HepG2 (cell line): ENCODE measurements at regions not wholly inside any gene's neighbourhood (a gene's known extent, or its start where the extent isn't known, plus 50 kb on each side); places are given as distances from the start of the nearest gene placed in this dataset.

Source experiments
- ATAC-seq: fragments of 200-7000 bp; cut with Tn5 transposase; 3 replicates; pipeline ENCODE4 v1.9.1; 2020; ENCODE audit warnings: mild to moderate bottlenecking, moderate library complexity
- BruUV-seq: library from RNA; stranded (reverse); fragments of 400-500 nt; replicated peaks from 2 replicates; lab custom pipeline; 2021; lab: Mats Ljungman, UMichigan
- CTCF ChIA-PET: fragments of 300-600 bp; formaldehyde crosslinking; extraction: SDS; loops from one replicate; lab custom pipeline; 2021; ENCODE audit warnings: low total read pairs, inconsistent platforms, low intra/inter-chr PET ratio; lab: Yijun Ruan, JAX
- POLR2A ChIA-PET: fragments of 350-600 bp; sonication (Branson Sonifier 250); formaldehyde crosslinking; loops from one replicate; lab custom pipeline; 2020; ENCODE audit warnings: antibody characterized with exemption, inconsistent platforms; lab: Yijun Ruan, JAX
- DNase-seq: peaks from one replicate; pipeline ENCODE4 v3.0.0-alpha.2; 2015; ENCODE audit warnings: low spot score
- FAIRE-seq: peaks from 3 replicates; lab custom pipeline; 2011; peaks lifted over from hg19 to GRCh38; lab: Jason Lieb, UNC
- H2AFZ ChIP-seq: one replicate; pipeline ENCODE4 v1.6.1; 2011; ENCODE audit warnings: low read length, inconsistent platforms
- H3K27ac ChIP-seq: fragments of 300-600 bp; 3 replicates; pipeline ENCODE4 v1.8.0; 2011; ENCODE audit warnings: mixed run types, mild to moderate bottlenecking, mixed read lengths, low read length, inconsistent platforms; ENCODE audit not compliant: insufficient read depth; ENCODE audit errors: extremely low read length
- H3K27me3 ChIP-seq, 2 experiments: fragments of 200-600 bp in 1 of 2; 2 replicates in 1 of 2; 3 replicates in 1 of 2; pipeline versions ENCODE4 v1.6.0 to v1.8.0; 2011; ENCODE audit warnings: low read length in 2 of 2, mild to moderate bottlenecking in 2 of 2, moderate library complexity in 2 of 2, inconsistent platforms in 1 of 2; ENCODE audit not compliant: insufficient read depth in 2 of 2, control insufficient read depth in 1 of 2
- H3K36me3 ChIP-seq, 2 experiments: fragments of 200-600 bp in 1 of 2; replicated peaks in 1 of 2; 2 replicates in 1 of 2; 3 replicates in 1 of 2; pipeline versions ENCODE4 v1.5.1 to v1.8.0; 2011; ENCODE audit warnings: low read length in 2 of 2, inconsistent platforms in 1 of 2; ENCODE audit not compliant: insufficient read depth in 2 of 2, control insufficient read depth in 1 of 2
- H3K4me1 ChIP-seq: 2 replicates; pipeline ENCODE4 v1.5.1; 2012; ENCODE audit warnings: low read length, inconsistent platforms; ENCODE audit not compliant: insufficient read depth
- H3K4me2 ChIP-seq: 2 replicates; pipeline ENCODE4 v1.6.0; 2011; ENCODE audit warnings: low read depth, low read length, inconsistent platforms
- H3K4me3 ChIP-seq, 3 experiments: fragments of 200-600 bp in 1 of 3; sonication (generic), shearing (Covaris generic) in 1 of 3; replicated peaks in 1 of 3; 2 replicates each; pipeline ENCODE4 v1.5.1; 2011 to 2016; ENCODE audit warnings: low read length in 3 of 3, inconsistent platforms in 2 of 3, low read depth in 2 of 3, mild to moderate bottlenecking in 2 of 3, control low read depth in 1 of 3, mixed read lengths in 1 of 3; ENCODE audit not compliant: insufficient read depth in 1 of 3
- H3K79me2 ChIP-seq: one replicate; pipeline ENCODE4 v1.6.1; 2011; ENCODE audit warnings: low read length, inconsistent platforms; ENCODE audit not compliant: insufficient read depth
- H3K9ac ChIP-seq: 2 replicates; pipeline ENCODE4 v1.6.0; 2011; ENCODE audit warnings: mild to moderate bottlenecking, low read depth, low read length, inconsistent platforms; ENCODE audit not compliant: insufficient read depth
- H3K9me3 ChIP-seq: 2 replicates; pipeline ENCODE4 v1.5.1; 2012; ENCODE audit warnings: mild to moderate bottlenecking, low read length
- H4K20me1 ChIP-seq: 2 replicates; pipeline ENCODE4 v1.6.0; 2011; ENCODE audit warnings: inconsistent platforms, mild to moderate bottlenecking, low read length, moderate library complexity; ENCODE audit not compliant: insufficient read depth
- ARNT ChIP-seq: fragments of 450-650 bp; IDR thresholded peaks from 2 replicates; pipeline ENCODE4 v1.6.1; 2017
- BRD4 ChIP-seq: sonication (generic); formaldehyde crosslinking; IDR thresholded peaks from 2 replicates; pipeline ENCODE4 v1.4.0; 2020; ENCODE audit warnings: missing genetic modification reagents
- ERF ChIP-seq: IDR thresholded peaks from 2 replicates; pipeline ENCODE4 v1.6.1; 2018; ENCODE audit warnings: missing biosample characterization, missing genetic modification reagents
- GABPA ChIP-seq, 2 experiments: IDR thresholded peaks; 2 replicates each; pipeline ENCODE4 v1.6.1; 2011 to 2016; ENCODE audit warnings: low read depth in 2 of 2, low read length in 1 of 2, missing biosample characterization in 1 of 2, missing genetic modification characterization in 1 of 2
- MLX ChIP-seq: IDR thresholded peaks from 2 replicates; pipeline ENCODE4 v1.6.1; 2016
- SMC3 ChIP-seq: IDR thresholded peaks from 2 replicates; pipeline ENCODE4 v1.6.1; 2011; ENCODE audit warnings: low read length, improper control_type of control experiment
- SP140L ChIP-seq: sonication (generic); formaldehyde crosslinking; IDR thresholded peaks from 2 replicates; pipeline ENCODE4 v1.4.0; 2020; ENCODE audit warnings: missing genetic modification reagents, borderline replicate concordance
- TBP ChIP-seq: sonication (generic); formaldehyde crosslinking; IDR thresholded peaks from 2 replicates; pipeline ENCODE4 v1.5.0; 2020; ENCODE audit warnings: missing genetic modification reagents
- TRIM24 ChIP-seq: sonication (generic); formaldehyde crosslinking; IDR thresholded peaks from 2 replicates; pipeline ENCODE4 v1.8.0; 2022; ENCODE audit warnings: mild to moderate bottlenecking, missing genetic modification reagents
- YY1 ChIP-seq: IDR thresholded peaks from 2 replicates; pipeline ENCODE4 v1.6.1; 2011; ENCODE audit warnings: low read length, low read depth, moderate library complexity, mild to moderate bottlenecking; ENCODE audit not compliant: insufficient read depth, insufficient replicate concordance
- ZNF136 ChIP-seq: sonication (generic); formaldehyde crosslinking; IDR thresholded peaks from 2 replicates; pipeline ENCODE4 v1.8.1; 2022; ENCODE audit warnings: low read depth, mild to moderate bottlenecking, moderate library complexity, missing genetic modification reagents
- ZNF331 ChIP-seq: sonication (generic); formaldehyde crosslinking; IDR thresholded peaks from 2 replicates; pipeline ENCODE4 v1.4.0; 2020; ENCODE audit warnings: missing genetic modification reagents
- ZNF563 ChIP-seq: sonication (generic); formaldehyde crosslinking; IDR thresholded peaks from 2 replicates; pipeline ENCODE4 v1.8.0; 2022; ENCODE audit warnings: mild to moderate bottlenecking, moderate library complexity, missing genetic modification reagents
- ZNF616 ChIP-seq: sonication (generic); formaldehyde crosslinking; IDR thresholded peaks from 2 replicates; pipeline ENCODE4 v1.5.0; 2020; ENCODE audit warnings: low read depth, mild to moderate bottlenecking, missing genetic modification reagents
- ZNF687 ChIP-seq: sonication (generic); formaldehyde crosslinking; IDR thresholded peaks from 2 replicates; pipeline ENCODE4 v1.5.1; 2020; ENCODE audit warnings: mild to moderate bottlenecking, missing genetic modification reagents, moderate library complexity
- ZNF773 ChIP-seq: sonication (generic); formaldehyde crosslinking; IDR thresholded peaks from 2 replicates; pipeline ENCODE4 v1.4.0; 2020; ENCODE audit warnings: missing genetic modification reagents, borderline replicate concordance
- WGBS: methylation state at CpG from one replicate; pipeline ENCODE4 v1.1.6; 2017; ENCODE audit warnings: low lambda C conversion rate; 5-methylcytosine and 5-hydroxymethylcytosine counted together
- in situ Hi-C: cut with HindIII; loops from 2 replicates; pipeline ENCODE4 v1.10.0; 2017; ENCODE audit warnings: low pct_unique_long_range_greater_than_20kb; ENCODE audit not compliant: extremely low pct_ligation_motif_present
- intact Hi-C: fragments of 100-400 bp; cut with micrococcal nuclease; formaldehyde crosslinking; loops from one replicate; pipeline ENCODE4 v1.10.0; 2022; ENCODE audit not compliant: unreplicated experiment

- TF ChIP-seq ERF (CRISPR knock-in tag) = no peak
- TF ChIP-seq TBP (CRISPR knock-in tag) = no peak
- TF ChIP-seq BRD4 (CRISPR knock-in tag) = no peak
- no peak for TF ChIP-seq ZNF136 (CRISPR knock-in tag)
- TF ChIP-seq YY1 = no peak
- TF ChIP-seq GABPA (IDR thresholded peaks at IDR 0.05; ENCODE audit: low read depth, low read length) = no peak
- no peak for TF ChIP-seq GABPA (CRISPR knock-in tag; IDR thresholded peaks at IDR 0.05; ENCODE audit: low read depth)
Observed at GRCh38 chr4:11299016-11299415, 129.7 kb downstream of the HS3ST1 start (continued).

GRCh38 chr4:11298451-11298850, 130.2 kb downstream of the HS3ST1 start:
- ChIA-PET POLR2A (no interaction called here), CTCF (no interaction called here)
- no peak overlapping the region for H2AFZ ChIP-seq
- no peaks in the 10 kb centered on the region for H3K27me3 ChIP-seq
- H3K4me1 ChIP-seq = no peaks in the 10 kb centered on the region
- no peak overlapping the region for H3K4me2 ChIP-seq
- WGBS = 46% methylated on average over 1 of the region's 1 CpG
- in situ Hi-C loops = no loop called here
- no peak for TF ChIP-seq ZNF687
- no peak for TF ChIP-seq SMC3
- TF ChIP-seq ZNF563 (CRISPR knock-in tag) = no peak
- no peak for TF ChIP-seq ZNF616
- no peak for TF ChIP-seq SP140L (CRISPR knock-in tag)
- no peak for TF ChIP-seq ARNT
- TF ChIP-seq ZNF773 = no peak
- no peak for TF ChIP-seq ZNF331 (CRISPR knock-in tag)
- TF ChIP-seq TRIM24 = no peak
- TF ChIP-seq MLX (CRISPR knock-in tag) = no peak
- H4K20me1 ChIP-seq = no peaks in the 10 kb centered on the region
- no peak overlapping the region for H3K9ac ChIP-seq
- intact Hi-C loops = no loop called here
- no peaks in the 10 kb centered on the region for H3K79me2 ChIP-seq
- DNase-seq = no peak
- no peak for ATAC-seq
- peaks cover 38% of the 10 kb centered on the region for H3K9me3 ChIP-seq
- BruUV-seq = no TSS peak
- no peak for FAIRE-seq
- H3K36me3 ChIP-seq = no peaks in the 10 kb centered on the region
- H3K27ac ChIP-seq = no peak overlapping the region
- H3K4me3 ChIP-seq = no peak overlapping the region
